Cardiac muscle cell (in vitro differentiated cells and primary cell): ENCODE measurements at regions not wholly inside any gene's neighbourhood (a gene's known extent, or its start where the extent isn't known, plus 50 kb on each side); places are given as distances from the start of the nearest gene placed in this dataset.
A peak's percentile ranks its signal among the peaks of the same experiment; 100 is the strongest.

Experiments used
- DNase-seq, 2 donors: peaks; one replicate each; pipeline versions ENCODE4 v3.0.0 to v3.0.0-alpha.2; 2010 to 2017; ENCODE audit warnings: low read depth in 1 of 2, low spot score in 1 of 2
- H3K27ac ChIP-seq: fragments of 200-600 bp; sonication (generic); 2 replicates; pipeline ENCODE4 v1.5.1; 2016
- H3K27me3 ChIP-seq: fragments of 200-600 bp; sonication (generic); 2 replicates; pipeline ENCODE4 v1.6.0; 2016; ENCODE audit warnings: control low read depth
- H3K36me3 ChIP-seq: fragments of 200-600 bp; sonication (generic); 2 replicates; pipeline ENCODE4 v1.5.1; 2016; ENCODE audit warnings: control low read depth
- H3K4me1 ChIP-seq: fragments of 200-600 bp; sonication (generic); 2 replicates; pipeline ENCODE4 v1.8.1; 2017; ENCODE audit warnings: low read depth, mild to moderate bottlenecking, mixed run types
- H3K4me3 ChIP-seq: fragments of 200-600 bp; sonication (generic); 2 replicates; pipeline ENCODE4 v1.5.1; 2016; ENCODE audit warnings: mild to moderate bottlenecking
- H3K9me3 ChIP-seq: fragments of 200-600 bp; sonication (generic); 2 replicates; pipeline ENCODE4 v1.5.1; 2017; ENCODE audit warnings: low read depth, mild to moderate bottlenecking, control low read depth
- TF ChIP-seq, protein P1 (sequence below): IDR thresholded peaks from 2 replicates; pipeline ENCODE4 v1.5.1; 2012; ENCODE audit warnings: low read depth, mild to moderate bottlenecking, low read length

DNA sequence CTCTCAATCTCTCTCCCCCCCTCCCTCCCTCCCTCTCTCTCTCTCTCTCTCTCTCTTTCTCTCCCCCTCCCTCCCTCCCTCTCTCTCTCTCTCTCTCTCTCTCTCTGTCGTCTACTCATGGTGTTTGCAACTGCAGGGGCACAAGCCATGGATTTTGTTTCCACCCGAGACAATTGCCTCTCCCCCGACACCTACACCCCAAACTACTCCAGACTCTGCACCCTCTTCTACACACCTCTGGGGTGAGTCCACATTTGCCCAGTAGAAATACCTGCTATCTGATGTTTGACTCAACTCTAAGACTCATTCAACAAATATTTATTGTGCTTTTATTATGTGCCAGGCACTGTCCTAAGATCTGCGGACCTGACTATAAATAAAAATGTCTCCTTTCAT, 93.7 kb downstream of the TMEM17 start:
- Histone ChIP-seq H3K27ac (no peak overlapping the region), H3K27me3 (no peaks in the 10 kb centered on the region), H3K4me1 (peaks cover 9% of the 10 kb centered on the region), H3K9me3 (no peaks in the 10 kb centered on the region), H3K36me3 (no peaks in the 10 kb centered on the region), H3K4me3 (no peak overlapping the region)
- DNase-seq: no peak
- TF ChIP-seq, protein P1, sequence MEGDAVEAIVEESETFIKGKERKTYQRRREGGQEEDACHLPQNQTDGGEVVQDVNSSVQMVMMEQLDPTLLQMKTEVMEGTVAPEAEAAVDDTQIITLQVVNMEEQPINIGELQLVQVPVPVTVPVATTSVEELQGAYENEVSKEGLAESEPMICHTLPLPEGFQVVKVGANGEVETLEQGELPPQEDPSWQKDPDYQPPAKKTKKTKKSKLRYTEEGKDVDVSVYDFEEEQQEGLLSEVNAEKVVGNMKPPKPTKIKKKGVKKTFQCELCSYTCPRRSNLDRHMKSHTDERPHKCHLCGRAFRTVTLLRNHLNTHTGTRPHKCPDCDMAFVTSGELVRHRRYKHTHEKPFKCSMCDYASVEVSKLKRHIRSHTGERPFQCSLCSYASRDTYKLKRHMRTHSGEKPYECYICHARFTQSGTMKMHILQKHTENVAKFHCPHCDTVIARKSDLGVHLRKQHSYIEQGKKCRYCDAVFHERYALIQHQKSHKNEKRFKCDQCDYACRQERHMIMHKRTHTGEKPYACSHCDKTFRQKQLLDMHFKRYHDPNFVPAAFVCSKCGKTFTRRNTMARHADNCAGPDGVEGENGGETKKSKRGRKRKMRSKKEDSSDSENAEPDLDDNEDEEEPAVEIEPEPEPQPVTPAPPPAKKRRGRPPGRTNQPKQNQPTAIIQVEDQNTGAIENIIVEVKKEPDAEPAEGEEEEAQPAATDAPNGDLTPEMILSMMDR: no peak

DNA sequence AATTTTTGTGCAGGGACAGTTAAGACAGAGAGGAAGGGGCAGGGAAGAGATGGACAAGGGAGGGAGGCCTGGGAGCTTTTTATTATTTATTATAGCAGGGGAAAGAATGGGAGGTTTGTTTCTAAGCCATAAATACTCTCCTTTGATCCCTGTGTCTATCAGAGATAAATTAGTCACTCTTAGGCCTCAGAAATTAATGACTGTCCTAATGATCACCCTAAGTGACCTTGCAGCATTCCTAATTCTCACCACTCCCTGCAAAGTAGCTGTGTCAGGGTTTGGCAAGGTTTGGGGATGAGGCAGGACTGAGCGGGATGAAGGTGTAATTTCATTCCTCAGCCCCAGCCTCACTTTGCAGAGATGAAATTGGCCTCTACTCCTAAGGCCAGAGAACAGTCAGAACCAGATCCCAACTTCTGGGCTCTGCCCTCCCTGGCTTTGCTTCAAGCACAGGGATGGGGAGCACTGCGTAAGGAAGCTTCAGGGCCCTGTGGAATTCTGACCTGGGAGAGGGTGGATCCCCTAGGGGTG, 95.0 kb downstream of the TMEM17 start:
- H3K9me3 ChIP-seq: no peaks in the 10 kb centered on the region
- DNase-seq: no peak
- no peaks in the 10 kb centered on the region for H3K27me3 ChIP-seq
- H3K4me3 ChIP-seq: no peak overlapping the region
- H3K4me1 ChIP-seq: peaks cover 9% of the 10 kb centered on the region
- no peaks in the 10 kb centered on the region for H3K36me3 ChIP-seq
- TF ChIP-seq, protein P1: no peak
- H3K27ac ChIP-seq: no peak overlapping the region

DNA sequence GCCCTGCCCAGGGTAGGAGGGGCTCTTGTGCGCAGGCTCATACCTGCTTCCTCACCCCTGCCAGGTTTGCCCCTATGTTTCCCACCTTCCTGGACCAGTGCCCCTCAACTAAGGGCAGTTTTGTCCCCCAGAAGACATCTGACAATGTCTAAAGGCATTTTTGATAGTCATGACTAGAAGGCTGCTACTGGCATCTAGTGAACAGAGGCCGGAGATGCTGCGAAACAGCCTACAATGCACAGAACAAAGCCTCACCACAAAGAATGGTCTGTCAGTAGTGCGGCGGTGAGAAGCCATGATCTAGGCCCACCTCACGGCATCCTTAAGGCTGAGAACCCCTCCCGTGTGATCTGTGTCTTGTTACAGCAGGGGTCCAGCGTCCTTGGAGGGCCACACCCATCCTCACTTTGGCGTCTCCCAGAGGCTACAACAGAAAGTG, 96.0 kb downstream of the TMEM17 start:
- TF ChIP-seq, protein P1: no peak
- no peaks in the 10 kb centered on the region for H3K36me3 ChIP-seq
- peak in 1 of 2 donors; percentile 20 for DNase-seq
- H3K27ac ChIP-seq: no peak overlapping the region
- H3K4me1 ChIP-seq: peaks cover 9% of the 10 kb centered on the region
- no peak overlapping the region for H3K4me3 ChIP-seq
- H3K27me3 ChIP-seq: no peaks in the 10 kb centered on the region
- no peaks in the 10 kb centered on the region for H3K9me3 ChIP-seq

DNA sequence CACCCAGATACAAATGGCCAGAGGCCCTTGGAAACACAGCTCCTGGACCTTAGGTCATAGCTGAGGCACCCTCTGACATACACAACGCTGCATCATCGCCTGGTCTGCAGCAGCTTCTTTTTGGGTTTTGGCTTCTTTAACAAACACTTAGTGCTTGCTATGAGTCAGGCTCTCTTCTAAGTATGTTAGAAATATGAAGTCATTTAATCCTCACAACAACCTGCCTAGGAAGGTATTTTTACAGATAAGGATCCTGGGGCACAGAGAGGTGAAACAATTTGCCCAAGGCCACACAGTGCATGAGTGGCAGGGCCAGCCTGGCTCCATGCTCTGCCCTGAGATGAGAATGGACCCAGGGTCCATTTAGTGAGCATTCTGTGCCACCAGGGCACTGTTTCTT, 96.6 kb downstream of the TMEM17 start:
- no peaks in the 10 kb centered on the region for H3K27me3 ChIP-seq
- DNase-seq: no peak
- H3K4me3 ChIP-seq: no peak overlapping the region
- no peak overlapping the region for H3K27ac ChIP-seq
- peaks cover 9% of the 10 kb centered on the region for H3K4me1 ChIP-seq
- H3K9me3 ChIP-seq: no peaks in the 10 kb centered on the region
- TF ChIP-seq, protein P1: no peak
- no peaks in the 10 kb centered on the region for H3K36me3 ChIP-seq

DNA sequence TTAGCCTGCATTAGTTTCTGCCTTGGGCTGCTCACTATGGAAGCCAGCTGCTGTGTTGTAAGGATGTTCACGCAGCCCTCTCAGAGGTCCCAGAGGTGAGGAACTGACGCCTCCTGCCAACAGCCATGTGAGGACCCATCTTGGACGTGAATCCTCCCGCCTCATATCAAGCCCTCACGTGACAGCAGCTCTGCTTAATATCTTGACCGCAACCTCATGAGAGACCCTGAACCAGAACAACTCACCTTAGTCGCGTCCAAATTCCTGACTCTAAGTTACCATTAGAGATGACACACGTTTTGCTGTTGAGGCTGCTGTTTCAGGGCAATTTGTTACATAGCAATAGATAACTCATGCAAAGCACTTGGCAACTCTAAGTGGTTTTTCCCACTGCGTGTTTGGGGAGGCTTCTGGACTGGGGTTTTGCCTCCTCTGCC, 97.7 kb downstream of the TMEM17 start:
- DNase-seq: peak in 1 of 2 donors; percentile 26
- no peak overlapping the region for H3K4me3 ChIP-seq
- peaks cover 9% of the 10 kb centered on the region for H3K4me1 ChIP-seq
- H3K36me3 ChIP-seq: no peaks in the 10 kb centered on the region
- H3K27me3 ChIP-seq: no peaks in the 10 kb centered on the region
- H3K9me3 ChIP-seq: no peaks in the 10 kb centered on the region
- TF ChIP-seq, protein P1: no peak
- no peak overlapping the region for H3K27ac ChIP-seq
